B cell (primary cell): ENCODE measurements at regions not wholly inside any gene's neighbourhood (a gene's known extent, or its start where the extent isn't known, plus 50 kb on each side); places are given as distances from the start of the nearest gene placed in this dataset.
A peak's percentile ranks its signal among the peaks of the same experiment; 100 is the strongest.

Experiments used
- ATAC-seq: fragments of 200-7000 bp; cut with Tn5 transposase; one replicate; pipeline ENCODE4 v1.10.0; 2021; ENCODE audit warnings: low read depth, mild to moderate bottlenecking, moderate number of reproducible peaks, moderate library complexity
- CTCF ChIA-PET: fragments of 350-600 bp; sonication (Branson Sonifier 250); formaldehyde crosslinking; loops from one replicate; lab custom pipeline; 2021; ENCODE audit warnings: antibody characterized with exemption, inconsistent platforms; lab: Charles Lee
- POLR2A ChIA-PET: fragments of 350-600 bp; sonication (Branson Sonifier 250); formaldehyde crosslinking; loops from one replicate; lab custom pipeline; 2021; ENCODE audit warnings: antibody characterized with exemption; lab: Charles Lee
- DNase-seq: peaks from one replicate; pipeline ENCODE4 v3.0.0; 2013
- H2AFZ ChIP-seq: 2 replicates; pipeline ENCODE4 v1.6.1; 2012; ENCODE audit warnings: mild to moderate bottlenecking, low read depth, low read length; ENCODE audit not compliant: insufficient read depth, poor library complexity, severe bottlenecking
- H3K27ac ChIP-seq, 2 donors: 1 replicate in 1 of 2; 2 replicates in 1 of 2; pipeline ENCODE4 v1.5.1; 2012 to 2013; ENCODE audit warnings: low read length in 2 of 2, mild to moderate bottlenecking in 2 of 2, moderate library complexity in 1 of 2
- H3K27me3 ChIP-seq, 4 experiments: fragments of 200-600 bp in 1 of 4; sonication (generic) in 1 of 4; replicated peaks in 1 of 4; 1 replicate in 2 of 4; 2 replicates in 2 of 4; pipeline versions ENCODE4 v1.6.1 to v1.7.0; 2013 to 2016; ENCODE audit warnings: low read length in 3 of 4, mild to moderate bottlenecking in 2 of 4, mixed read lengths in 1 of 4, moderate library complexity in 1 of 4; ENCODE audit not compliant: insufficient read depth in 4 of 4, control insufficient read depth in 3 of 4; ENCODE audit errors: control extremely low read depth in 1 of 4
- H3K36me3 ChIP-seq, 2 experiments: replicated peaks in 1 of 2; 1 replicate in 1 of 2; 2 replicates in 1 of 2; pipeline versions ENCODE4 v1.6.1 to v1.7.1; 2013; ENCODE audit warnings: low read length in 1 of 2; ENCODE audit not compliant: insufficient read depth in 2 of 2, control insufficient read depth in 1 of 2; ENCODE audit errors: control extremely low read depth in 1 of 2, extremely low read depth in 1 of 2
- H3K4me1 ChIP-seq, 2 donors: fragments of 200-600 bp in 1 of 2; sonication (generic) in 1 of 2; 1 replicate in 1 of 2; 2 replicates in 1 of 2; pipeline versions ENCODE4 v1.5.1 to v1.6.1; 2013 to 2017; ENCODE audit warnings: low read length in 2 of 2; ENCODE audit not compliant: control insufficient read depth in 2 of 2, insufficient read depth in 2 of 2
- H3K4me2 ChIP-seq: replicated peaks from 2 replicates; pipeline ENCODE3; 2012; ENCODE audit warnings: mild to moderate bottlenecking, low read depth, low read length; ENCODE audit not compliant: poor library complexity, severe bottlenecking
- H3K4me3 ChIP-seq, 5 experiments: fragments of 200-600 bp in 1 of 5; sonication (generic) in 1 of 5; 1 replicate in 3 of 5; 2 replicates in 2 of 5; pipeline versions ENCODE4 v1.5.1 to v1.7.0; 2011 to 2016; ENCODE audit warnings: low read length in 4 of 5, mild to moderate bottlenecking in 4 of 5, low read depth in 2 of 5, control low read depth in 1 of 5, moderate library complexity in 1 of 5; ENCODE audit not compliant: insufficient read depth in 1 of 5; ENCODE audit errors: control extremely low read depth in 1 of 5, extremely low read depth in 1 of 5
- H3K79me2 ChIP-seq: fragments of 200-600 bp; sonication (generic); one replicate; pipeline ENCODE4 v1.6.0; 2016; ENCODE audit warnings: low read length; ENCODE audit not compliant: control insufficient read depth, insufficient read depth
- H3K9ac ChIP-seq: fragments of 200-600 bp; sonication (generic); 2 replicates; pipeline ENCODE4 v1.6.1; 2017; ENCODE audit warnings: mild to moderate bottlenecking, low read length, moderate library complexity
- H3K9me3 ChIP-seq, 3 donors: one replicate each; pipeline versions ENCODE4 v1.6.1 to v1.7.1; 2013; ENCODE audit warnings: low read length in 2 of 3; ENCODE audit not compliant: control insufficient read depth in 2 of 3, insufficient read depth in 1 of 3; ENCODE audit errors: control extremely low read depth in 1 of 3
- H4K20me1 ChIP-seq: 2 replicates; pipeline ENCODE4 v1.6.0; 2012; ENCODE audit warnings: mild to moderate bottlenecking, low read length; ENCODE audit not compliant: insufficient read depth, control insufficient read depth, poor library complexity, severe bottlenecking
- H3K27ac Mint-ChIP-seq: one replicate; pipeline ENCODE4 v1.8.0; 2021; ENCODE audit warnings: mixed read lengths
- H3K27me3 Mint-ChIP-seq: one replicate; pipeline ENCODE4 v1.8.0; 2021; ENCODE audit warnings: mixed read lengths
- H3K4me1 Mint-ChIP-seq: one replicate; pipeline ENCODE4 v1.8.0; 2021; ENCODE audit warnings: mixed read lengths
- H3K4me3 Mint-ChIP-seq: one replicate; pipeline ENCODE4 v1.8.0; 2021; ENCODE audit warnings: mixed read lengths
- H3K9me3 Mint-ChIP-seq: one replicate; pipeline ENCODE4 v1.8.0; 2022; ENCODE audit warnings: mixed read lengths; ENCODE audit not compliant: insufficient read depth
- CTCF ChIP-seq: fragments of 200-600 bp; IDR thresholded peaks from one replicate; pipeline ENCODE4 v1.8.0; 2022; ENCODE audit warnings: antibody characterized with exemption, mild to moderate bottlenecking
- EZH2 ChIP-seq: IDR thresholded peaks from 2 replicates; pipeline ENCODE4 v1.6.1; 2012; ENCODE audit warnings: borderline replicate concordance, low read depth, mild to moderate bottlenecking, moderate library complexity, low read length; ENCODE audit not compliant: insufficient read depth, poor library complexity, severe bottlenecking
- WGBS: methylation state at CpG from one replicate; pipeline ENCODE4 v1.1.5; 2013; ENCODE audit warnings: missing lambda C conversion rate; ENCODE audit not compliant: insufficient coverage; 5-methylcytosine and 5-hydroxymethylcytosine counted together
- intact Hi-C: fragments of 100-400 bp; cut with micrococcal nuclease; formaldehyde crosslinking; loops from one replicate; pipeline ENCODE4 v1.10.0; 2022

GRCh38 chr17:68777243-68777855 lies 176.2 kb upstream of the FAM20A start:
- no peaks in the 10 kb centered on the region for H4K20me1 ChIP-seq
- CTCF ChIA-PET: interaction anchor here (0.7 to 6.7 kb wide), 14 partner anchors 8 to 747 kb away, joined by 3 to 95 read pairs (median 5); no protein-coding TSS in a partner anchor
- H3K9me3 Mint-ChIP-seq: no peaks in the 10 kb centered on the region
- peak; percentile 60 for DNase-seq
- intact Hi-C loops: loop anchor here (1.0 to 10.0 kb wide), 6 partner anchors 197 to 747 kb away; partner anchors contain the start of gene MAP2K6
- no peaks in the 10 kb centered on the region for H3K27me3 Mint-ChIP-seq
- H3K27ac ChIP-seq: no peak overlapping the region
- no peak overlapping the region for H2AFZ ChIP-seq
- peaks cover 0 to 4% (median 1%) of the 10 kb centered on the region in 3 donors for H3K9me3 ChIP-seq
- POLR2A ChIA-PET: no interaction called here
- no peak overlapping the region for H3K4me3 ChIP-seq
- WGBS: 0% methylated on average over 1 of the region's 5 CpGs
- H3K4me1 ChIP-seq: no peaks in the 10 kb centered on the region
- no peak overlapping the region for H3K9ac ChIP-seq
- H3K27ac Mint-ChIP-seq: no peak overlapping the region
- ATAC-seq: no peak
- H3K36me3 ChIP-seq: no peaks in the 10 kb centered on the region
- no peak overlapping the region for H3K4me3 Mint-ChIP-seq
- H3K27me3 ChIP-seq: no peaks in the 10 kb centered on the region
- no peaks in the 10 kb centered on the region for H3K79me2 ChIP-seq
- H3K4me1 Mint-ChIP-seq: peaks cover 14% of the 10 kb centered on the region
- TF ChIP-seq CTCF: peak; percentile 74
- TF ChIP-seq EZH2: no peak
- H3K4me2 ChIP-seq: no peak overlapping the region

- Histone ChIP-seq H3K36me3 (no peaks in the 10 kb centered on the region), H3K79me2 (no peaks in the 10 kb centered on the region), H3K4me2 (no peak overlapping the region), H3K9me3 (peaks cover 0 to 4% (median 1%) of the 10 kb centered on the region in 3 donors), H3K9ac (no peak overlapping the region), H3K27ac (no peak overlapping the region), H4K20me1 (no peaks in the 10 kb centered on the region), H3K4me3 (no peak overlapping the region), H3K4me1 (no peaks in the 10 kb centered on the region), H2AFZ (no peak overlapping the region), H3K27me3 (no peaks in the 10 kb centered on the region)
- H3K27ac Mint-ChIP-seq: no peak overlapping the region
- H3K4me3 Mint-ChIP-seq: no peak overlapping the region
- ChIA-PET POLR2A (interaction anchor here (0.6 kb wide), 1 partner anchor 741 kb away, joined by 6 read pairs; the partner anchor contains the start of gene KPNA2), CTCF (interaction anchor here (0.7 to 6.7 kb wide), 18 partner anchors 9 to 748 kb away, joined by 3 to 95 read pairs (median 5); partner anchors contain the start of gene ABCA10)
- H3K9me3 Mint-ChIP-seq: no peaks in the 10 kb centered on the region
- DNase-seq (no peak), ATAC-seq (no peak)
- H3K4me1 Mint-ChIP-seq: peaks cover 20% of the 10 kb centered on the region
- intact Hi-C loops: loop anchor here (10.0 kb wide), 4 partner anchors 198 to 748 kb away; partner anchors contain the start of gene MAP2K6
- no peak for TF ChIP-seq CTCF
- TF ChIP-seq EZH2: no peak
- WGBS: 100% methylated on average over 1 of the region's 3 CpGs
- no peaks in the 10 kb centered on the region for H3K27me3 Mint-ChIP-seq
Measured at GRCh38 chr17:68776451-68776850, 175.3 kb upstream of the FAM20A start.
